Adrenal gland (tissue), 9 donors: ENCODE measurements at regions not wholly inside any gene's neighbourhood (a gene's known extent, or its start where the extent isn't known, plus 50 kb on each side); places are given as distances from the start of the nearest gene placed in this dataset.

Source experiments
- DNase-seq, 7 donors: peaks; one replicate each; pipeline ENCODE4 v3.0.0-alpha.2; 2019 to 2020
- H3K27ac ChIP-seq, 5 donors: fragments of 200-600 bp; sonication (generic) in 4 of 5; 1 replicate in 3 of 5; 2 replicates in 2 of 5; pipeline versions ENCODE4 v1.5.1 to v1.8.0; 2016 to 2020; ENCODE audit warnings: mild to moderate bottlenecking in 1 of 5
- H3K27me3 ChIP-seq: fragments of 200-600 bp; 2 replicates; pipeline ENCODE4 v1.8.0; 2021
- H3K36me3 ChIP-seq, 2 donors: fragments of 200-600 bp; replicated peaks in 1 of 2; 1 replicate in 1 of 2; 2 replicates in 1 of 2; pipeline versions ENCODE4 v1.5.1 to v1.8.0; 2018 to 2022
- H3K4me1 ChIP-seq, 2 donors: fragments of 200-600 bp; replicated peaks in 1 of 2; 1 replicate in 1 of 2; 2 replicates in 1 of 2; pipeline versions ENCODE4 v1.5.1 to v1.8.0; 2018 to 2021
- H3K4me3 ChIP-seq, 4 donors: fragments of 200-600 bp; sonication (generic) in 3 of 4; one replicate each; pipeline ENCODE4 v1.5.1; 2016 to 2018
- H3K9me3 ChIP-seq, 3 donors: fragments of 200-600 bp; sonication (generic) in 1 of 3; replicated peaks in 1 of 3; 1 replicate in 2 of 3; 2 replicates in 1 of 3; pipeline versions ENCODE4 v1.5.1 to v1.8.0; 2016 to 2021
- POLR2A ChIP-seq, 2 donors: fragments of 450-650 bp; IDR thresholded peaks; one replicate each; pipeline ENCODE4 v1.6.1; 2017; ENCODE audit warnings: antibody characterized with exemption in 2 of 2, mild to moderate bottlenecking in 2 of 2, moderate library complexity in 1 of 2
- WGBS, 4 donors: extraction: QIAGEN DNeasy Blood & Tissue Kit in 2 of 4; methylation state at CpG; one replicate each; pipeline versions ENCODE4 v1.1.5 to v1.1.7; 2013 to 2017; 5-methylcytosine and 5-hydroxymethylcytosine counted together
- intact Hi-C, 2 donors: fragments of 100-400 bp; cut with DNase I; formaldehyde crosslinking; loops; one replicate each; pipeline versions ENCODE4 v1.14.1 to v1.15.0; 2022 to 2023
- TF ChIP-seq, protein P1 (sequence below), 6 experiments: fragments of 450-650 bp in 4 of 6; fragments of 200-600 bp in 2 of 6; sonication (generic) in 1 of 6; IDR thresholded peaks; 1 replicate in 5 of 6; 2 replicates in 1 of 6; pipeline versions ENCODE4 v1.5.1 to v1.8.0; 2016 to 2021; ENCODE audit warnings: antibody characterized with exemption in 6 of 6, mild to moderate bottlenecking in 2 of 6, moderate library complexity in 1 of 6
- donor health status: healthy with polysubstance abuse.
- donor health status: Bipolar disorder and iron deficiency.
- donor health status: DM: yes; HTN: yes; CAD: no.
- donor health status: DM: no; HTN: no; CAD: no.
- donor health status: DM: no; HTN: no; CAD: no.

DNA sequence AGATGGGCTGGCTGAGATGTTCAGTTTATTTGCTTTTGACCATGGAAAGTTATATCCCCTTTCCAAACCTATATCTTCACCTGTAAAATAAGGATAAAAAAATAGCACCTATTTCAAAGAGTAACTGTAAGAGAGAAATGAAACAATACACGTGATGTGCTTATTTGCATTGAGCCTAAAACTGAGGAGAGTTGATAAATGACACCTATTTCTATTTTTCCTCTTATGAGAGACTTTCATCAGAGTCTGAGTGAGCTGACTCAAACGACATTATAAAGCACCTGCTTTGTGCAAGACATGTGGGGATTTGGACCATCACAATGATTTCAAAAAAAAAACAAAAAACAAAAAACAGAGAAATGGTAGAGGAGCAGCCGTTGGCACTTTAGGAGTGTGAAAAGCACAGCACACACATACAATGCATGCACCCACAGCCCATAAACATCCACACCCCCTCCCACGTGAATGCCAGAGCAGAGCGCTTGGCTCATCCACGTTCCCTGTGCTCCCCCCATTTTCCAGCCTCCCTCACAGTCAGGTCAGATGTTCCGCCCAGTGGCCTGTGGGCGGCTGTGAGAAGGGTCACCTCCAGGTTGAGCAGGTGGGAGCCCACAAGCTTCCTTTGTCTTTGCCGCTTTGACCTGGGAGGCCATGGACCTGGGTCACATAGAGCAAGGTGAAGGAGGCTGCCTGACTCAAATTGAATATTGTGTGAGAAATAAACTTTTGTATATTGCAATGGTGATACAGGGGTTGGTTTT lies 253.2 kb upstream of the ZNF32 start:
- DNase-seq: no peak
- no peak overlapping the region for H3K27ac ChIP-seq
- intact Hi-C loops: loop anchor here in 1 of 2 donors (10.0 kb wide), 1 partner anchor 207 kb away; no protein-coding TSS in a partner anchor
- no peaks in the 10 kb centered on the region for H3K36me3 ChIP-seq
- peaks cover 0 to 3% of the 10 kb centered on the region in 2 donors for H3K4me1 ChIP-seq
- TF ChIP-seq POLR2A (IDR thresholded peaks at IDR 0.05): no peak
- TF ChIP-seq, protein P1, sequence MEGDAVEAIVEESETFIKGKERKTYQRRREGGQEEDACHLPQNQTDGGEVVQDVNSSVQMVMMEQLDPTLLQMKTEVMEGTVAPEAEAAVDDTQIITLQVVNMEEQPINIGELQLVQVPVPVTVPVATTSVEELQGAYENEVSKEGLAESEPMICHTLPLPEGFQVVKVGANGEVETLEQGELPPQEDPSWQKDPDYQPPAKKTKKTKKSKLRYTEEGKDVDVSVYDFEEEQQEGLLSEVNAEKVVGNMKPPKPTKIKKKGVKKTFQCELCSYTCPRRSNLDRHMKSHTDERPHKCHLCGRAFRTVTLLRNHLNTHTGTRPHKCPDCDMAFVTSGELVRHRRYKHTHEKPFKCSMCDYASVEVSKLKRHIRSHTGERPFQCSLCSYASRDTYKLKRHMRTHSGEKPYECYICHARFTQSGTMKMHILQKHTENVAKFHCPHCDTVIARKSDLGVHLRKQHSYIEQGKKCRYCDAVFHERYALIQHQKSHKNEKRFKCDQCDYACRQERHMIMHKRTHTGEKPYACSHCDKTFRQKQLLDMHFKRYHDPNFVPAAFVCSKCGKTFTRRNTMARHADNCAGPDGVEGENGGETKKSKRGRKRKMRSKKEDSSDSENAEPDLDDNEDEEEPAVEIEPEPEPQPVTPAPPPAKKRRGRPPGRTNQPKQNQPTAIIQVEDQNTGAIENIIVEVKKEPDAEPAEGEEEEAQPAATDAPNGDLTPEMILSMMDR (IDR thresholded peaks at IDR 0.05): no peak
- H3K27me3 ChIP-seq: no peaks in the 10 kb centered on the region
- 61 to 79% (median 69%) methylated on average over 6 to 9 of the region's 9 CpGs for WGBS, 4 donors
- no peak overlapping the region for H3K4me3 ChIP-seq
- H3K9me3 ChIP-seq: no peaks in the 10 kb centered on the region

GRCh38 chr10:43901302-43901701 lies 252.6 kb upstream of the ZNF32 start:
- WGBS, 4 donors: 82 to 86% (median 84%) methylated on average over 3 of the region's 3 CpGs
- no peak for DNase-seq
- intact Hi-C loops: loop anchor here in 1 of 2 donors (10.0 kb wide), 1 partner anchor 207 kb away; no protein-coding TSS in a partner anchor

GRCh38 chr10:43900571-43900970 lies 251.9 kb upstream of the ZNF32 start:
- no peaks in the 10 kb centered on the region for H3K9me3 ChIP-seq
- no peak overlapping the region for H3K27ac ChIP-seq
- H3K4me1 ChIP-seq: no peaks in the 10 kb centered on the region
- intact Hi-C loops: loop anchor here in 1 of 2 donors (10.0 kb wide), 1 partner anchor 206 kb away; no protein-coding TSS in a partner anchor
- TF ChIP-seq POLR2A (IDR thresholded peaks at IDR 0.05): no peak
- TF ChIP-seq, protein P1 (IDR thresholded peaks at IDR 0.05): no peak
- 88 to 90% (median 89%) methylated on average over 6 of the region's 6 CpGs for WGBS, 4 donors
- H3K27me3 ChIP-seq: no peaks in the 10 kb centered on the region
- H3K4me3 ChIP-seq: no peak overlapping the region
- DNase-seq: no peak
- H3K36me3 ChIP-seq: no peaks in the 10 kb centered on the region

More at GRCh38 chr10:43901302-43901701, 252.6 kb upstream of the ZNF32 start:
- Histone ChIP-seq H3K27me3 (no peaks in the 10 kb centered on the region), H3K27ac (no peak overlapping the region), H3K9me3 (no peaks in the 10 kb centered on the region), H3K36me3 (no peaks in the 10 kb centered on the region), H3K4me1 (peaks cover 0 to 3% of the 10 kb centered on the region in 2 donors), H3K4me3 (no peak overlapping the region)
- no peak for TF ChIP-seq POLR2A (IDR thresholded peaks at IDR 0.05)
- TF ChIP-seq, protein P1 (IDR thresholded peaks at IDR 0.05): no peak

- Histone ChIP-seq H3K9me3 (no peaks in the 10 kb centered on the region), H3K27ac (no peak overlapping the region), H3K36me3 (no peaks in the 10 kb centered on the region), H3K27me3 (no peaks in the 10 kb centered on the region), H3K4me3 (no peak overlapping the region), H3K4me1 (no peaks in the 10 kb centered on the region)
- WGBS, 4 donors: 67 to 100% (median 74%) methylated on average over 1 to 7 of the region's 7 CpGs
- no peak for DNase-seq
- intact Hi-C loops: no loop called here
- no peak for TF ChIP-seq POLR2A (IDR thresholded peaks at IDR 0.05)
- TF ChIP-seq, protein P1 (IDR thresholded peaks at IDR 0.05): no peak
Measured at GRCh38 chr10:43899224-43899959, 250.7 kb upstream of the ZNF32 start.
